H1 (cell line): ENCODE measurements at regions not wholly inside any gene's neighbourhood (a gene's known extent, or its start where the extent isn't known, plus 50 kb on each side); places are given as distances from the start of the nearest gene placed in this dataset.

Source experiments
- CTCF ChIA-PET: fragments of 300-600 bp; sonication (Branson Sonifier 250); formaldehyde crosslinking; loops from one replicate; lab custom pipeline; 2021; ENCODE audit not compliant: partially characterized antibody; lab: Charles Lee
- POLR2A ChIA-PET: fragments of 300-600 bp; sonication (Branson Sonifier 250); formaldehyde crosslinking; loops from one replicate; lab custom pipeline; 2021; ENCODE audit warnings: inconsistent platforms; ENCODE audit not compliant: partially characterized antibody; lab: Charles Lee
- DNase-seq, 2 experiments: peaks; one replicate each; pipeline versions ENCODE4 v3.0.0 to v3.0.0-alpha.2; 2010 to 2022; ENCODE audit warnings: low spot score in 2 of 2, low read depth in 1 of 2, mixed read lengths in 1 of 2
- FAIRE-seq: peaks from 2 replicates; lab custom pipeline; 2011; peaks lifted over from hg19 to GRCh38; lab: Jason Lieb, UNC
- H2AFZ ChIP-seq: 2 replicates; pipeline ENCODE4 v1.8.1; 2012; ENCODE audit warnings: low read length, inconsistent platforms
- H2AK5ac ChIP-seq: 2 replicates; pipeline ENCODE4 v1.6.1; 2013; ENCODE audit warnings: low read depth, low read length
- H2BK120ac ChIP-seq: replicated peaks from 2 replicates; pipeline ENCODE3; 2013; ENCODE audit warnings: low read depth, low read length, inconsistent platforms
- H2BK12ac ChIP-seq: 2 replicates; pipeline ENCODE4 v1.6.1; 2013; ENCODE audit warnings: low read depth, low read length
- H2BK15ac ChIP-seq: 2 replicates; pipeline ENCODE4 v1.6.1; 2013; ENCODE audit warnings: low read length
- H2BK20ac ChIP-seq: 2 replicates; pipeline ENCODE4 v1.6.1; 2013; ENCODE audit warnings: low read length
- H2BK5ac ChIP-seq: 2 replicates; pipeline ENCODE4 v1.6.1; 2013; ENCODE audit warnings: low read depth, low read length
- H3K14ac ChIP-seq: 2 replicates; pipeline ENCODE4 v1.6.1; 2013; ENCODE audit warnings: inconsistent platforms; ENCODE audit not compliant: insufficient read length
- H3K18ac ChIP-seq: 2 replicates; pipeline ENCODE4 v1.6.1; 2013; ENCODE audit warnings: low read length; ENCODE audit errors: extremely low read depth
- H3K23ac ChIP-seq: 2 replicates; pipeline ENCODE4 v1.6.1; 2013; ENCODE audit warnings: inconsistent platforms; ENCODE audit not compliant: insufficient read length
- H3K23me2 ChIP-seq: 2 replicates; pipeline ENCODE4 v1.6.1; 2013; ENCODE audit warnings: low read depth, low read length
- H3K27ac ChIP-seq: 2 replicates; pipeline ENCODE4 v1.6.1; 2011; ENCODE audit warnings: low read depth, low read length, inconsistent platforms
- H3K27me3 ChIP-seq, 4 experiments: replicated peaks in 1 of 4; 1 replicate in 1 of 4; 2 replicates in 3 of 4; pipeline versions ENCODE4 v1.6.1 to v1.8.1; 2011 to 2013; ENCODE audit warnings: low read length in 3 of 4, mild to moderate bottlenecking in 3 of 4, inconsistent platforms in 2 of 4, mixed read lengths in 2 of 4, moderate library complexity in 1 of 4; ENCODE audit not compliant: control insufficient read depth in 3 of 4, insufficient read depth in 3 of 4; ENCODE audit errors: extremely low read depth in 1 of 4
- H3K36me3 ChIP-seq, 4 experiments: 2 replicates each; pipeline versions ENCODE4 v1.6.1 to v1.8.1; 2011 to 2013; ENCODE audit warnings: mild to moderate bottlenecking in 4 of 4, low read length in 3 of 4, moderate library complexity in 2 of 4, control low read depth in 1 of 4, inconsistent platforms in 1 of 4; ENCODE audit not compliant: insufficient read depth in 4 of 4, control insufficient read depth in 2 of 4
- H3K4ac ChIP-seq: replicated peaks from 2 replicates; pipeline ENCODE3; 2013; ENCODE audit warnings: low read length, low read depth, mixed read lengths, inconsistent platforms; ENCODE audit not compliant: insufficient read length
- H3K4me1 ChIP-seq, 4 experiments: replicated peaks in 1 of 4; 1 replicate in 1 of 4; 2 replicates in 3 of 4; pipeline versions ENCODE4 v1.6.1 to v1.8.1; 2011 to 2013; ENCODE audit warnings: low read length in 3 of 4, inconsistent platforms in 2 of 4, mixed read lengths in 1 of 4; ENCODE audit not compliant: insufficient read depth in 4 of 4, control insufficient read depth in 3 of 4
- H3K4me2 ChIP-seq, 2 experiments: 2 replicates each; pipeline versions ENCODE4 v1.6.1 to v1.8.1; 2011 to 2013; ENCODE audit warnings: low read depth in 2 of 2, low read length in 2 of 2, control low read depth in 1 of 2, inconsistent platforms in 1 of 2, mild to moderate bottlenecking in 1 of 2; ENCODE audit not compliant: insufficient read depth in 1 of 2
- H3K4me3 ChIP-seq, 4 experiments: fragments of 200-600, 300-600 bp in 1 of 4; sonication (generic), shearing (Covaris generic), sonication (Bioruptor Twin) in 1 of 4; 2 replicates each; pipeline versions ENCODE4 v1.5.1 to v1.8.1; 2011 to 2016; ENCODE audit warnings: low read length in 4 of 4, low read depth in 3 of 4, control low read depth in 2 of 4, inconsistent platforms in 2 of 4, mild to moderate bottlenecking in 2 of 4, mixed read lengths in 1 of 4, moderate library complexity in 1 of 4; ENCODE audit not compliant: insufficient read depth in 2 of 4; ENCODE audit errors: extremely low read depth in 1 of 4
- H3K56ac ChIP-seq: replicated peaks from 2 replicates; pipeline ENCODE3; 2013; ENCODE audit warnings: low read depth, mild to moderate bottlenecking, mixed read lengths, low read length, inconsistent platforms; ENCODE audit not compliant: insufficient read length
- H3K79me1 ChIP-seq: 2 replicates; pipeline ENCODE4 v1.6.1; 2013; ENCODE audit warnings: low read depth, low read length, control low read depth
- H3K79me2 ChIP-seq, 2 experiments: 2 replicates each; pipeline versions ENCODE4 v1.6.1 to v1.8.1; 2012 to 2013; ENCODE audit warnings: low read length in 2 of 2, mild to moderate bottlenecking in 2 of 2, inconsistent platforms in 1 of 2; ENCODE audit not compliant: insufficient read depth in 2 of 2, control insufficient read depth in 1 of 2
- H3K9ac ChIP-seq, 4 experiments: replicated peaks in 1 of 4; 1 replicate in 1 of 4; 2 replicates in 3 of 4; pipeline versions ENCODE4 v1.6.1 to v1.8.1; 2011 to 2013; ENCODE audit warnings: low read depth in 3 of 4, low read length in 3 of 4, control low read depth in 2 of 4, mild to moderate bottlenecking in 2 of 4, moderate library complexity in 2 of 4, inconsistent platforms in 1 of 4; ENCODE audit errors: extremely low read depth in 1 of 4
- H3K9me3 ChIP-seq, 2 experiments: 2 replicates each; pipeline versions ENCODE4 v1.6.1 to v1.8.1; 2012 to 2013; ENCODE audit warnings: mild to moderate bottlenecking in 2 of 2, moderate library complexity in 2 of 2, control low read depth in 1 of 2, inconsistent platforms in 1 of 2, low read depth in 1 of 2, low read length in 1 of 2, mixed read lengths in 1 of 2; ENCODE audit not compliant: insufficient read depth in 2 of 2
- H4K20me1 ChIP-seq, 2 experiments: replicated peaks in 1 of 2; 2 replicates each; pipeline versions ENCODE3 to v1.8.1; 2011 to 2013; ENCODE audit warnings: inconsistent platforms in 2 of 2, low read length in 2 of 2, mild to moderate bottlenecking in 1 of 2; ENCODE audit not compliant: insufficient read depth in 2 of 2, control insufficient read depth in 1 of 2
- H4K5ac ChIP-seq: 2 replicates; pipeline ENCODE4 v1.6.1; 2013; ENCODE audit warnings: low read length, low read depth, mixed read lengths, inconsistent platforms; ENCODE audit not compliant: insufficient read length
- H4K8ac ChIP-seq: 2 replicates; pipeline ENCODE4 v1.8.0; 2013; ENCODE audit warnings: mild to moderate bottlenecking, moderate library complexity, low read length, inconsistent platforms; ENCODE audit not compliant: insufficient read depth; ENCODE audit errors: extremely low read depth
- H4K91ac ChIP-seq: replicated peaks from 2 replicates; pipeline ENCODE3; 2013; ENCODE audit warnings: low read length, mixed read lengths, inconsistent platforms; ENCODE audit not compliant: insufficient read length
- CBX5 ChIP-seq: fragments of 300-800, 300-1000 bp; sonication (generic); IDR thresholded peaks from 2 replicates; pipeline ENCODE4 v1.7.1; 2016; ENCODE audit warnings: antibody characterized with exemption, low read length, low read depth
- HDAC2 ChIP-seq, 2 experiments: fragments of 300-600 bp in 1 of 2; sonication (generic) in 1 of 2; IDR thresholded peaks; 2 replicates each; pipeline ENCODE4 v1.6.1; 2011 to 2012; ENCODE audit warnings: low read depth in 2 of 2, low read length in 2 of 2, mild to moderate bottlenecking in 2 of 2, moderate library complexity in 2 of 2, borderline replicate concordance in 1 of 2, inconsistent platforms in 1 of 2
- KDM5A ChIP-seq: fragments of 200-600 bp; IDR thresholded peaks from 2 replicates; pipeline ENCODE4 v1.7.1; 2012; ENCODE audit warnings: mild to moderate bottlenecking, low read length, inconsistent platforms, mixed read lengths
- RAD21 ChIP-seq, 2 experiments: IDR thresholded peaks in 1 of 2; conservative IDR thresholded peaks in 1 of 2; 2 replicates each; pipeline ENCODE4 v1.6.1; 2011; ENCODE audit warnings: low read depth in 2 of 2, low read length in 2 of 2, improper control_type of control experiment in 1 of 2, inconsistent platforms in 1 of 2, mild to moderate bottlenecking in 1 of 2, moderate library complexity in 1 of 2
- RFX5 ChIP-seq: IDR thresholded peaks from 2 replicates; pipeline ENCODE4 v1.6.1; 2011; ENCODE audit warnings: low read depth, low read length, improper control_type of control experiment, borderline replicate concordance
- RNF2 ChIP-seq: fragments of 200-900, 300-1000 bp; sonication (generic); IDR thresholded peaks from 2 replicates; pipeline ENCODE4 v1.7.1; 2016; ENCODE audit warnings: borderline replicate concordance, low read depth, mild to moderate bottlenecking, antibody characterized with exemption, low read length; ENCODE audit not compliant: poor library complexity, severe bottlenecking; ENCODE audit errors: missing control alignments
- RXRA ChIP-seq: IDR thresholded peaks from 2 replicates; pipeline ENCODE4 v1.6.1; 2011; ENCODE audit warnings: low read depth, mild to moderate bottlenecking, low read length, moderate library complexity; ENCODE audit not compliant: insufficient read depth
- SP4 ChIP-seq: IDR thresholded peaks from 2 replicates; pipeline ENCODE4 v1.6.1; 2012; ENCODE audit warnings: low read length, inconsistent platforms
- SUZ12 ChIP-seq: fragments of 200-600 bp; sonication (generic); IDR thresholded peaks from 2 replicates; pipeline ENCODE4 v1.6.1; 2012; ENCODE audit warnings: mild to moderate bottlenecking, inconsistent platforms, low read length, moderate library complexity, mixed read lengths
- TEAD4 ChIP-seq: IDR thresholded peaks from 2 replicates; pipeline ENCODE4 v1.6.1; 2012; ENCODE audit warnings: low read depth, low read length, inconsistent platforms, mixed read lengths
- ZNF274 ChIP-seq: IDR thresholded peaks from 2 replicates; pipeline ENCODE4 v1.7.0; 2012; ENCODE audit warnings: low read length, borderline replicate concordance; ENCODE audit errors: extremely low read depth
- WGBS, 2 experiments: shearing (Covaris generic) in 1 of 2; methylation state at CpG; one replicate each; pipeline versions ENCODE4 v1.1.6 to v1.1.7; 2013 to 2015; ENCODE audit warnings: low lambda C conversion rate in 2 of 2, mixed read lengths in 2 of 2, inconsistent platforms in 1 of 2, low coverage in 1 of 2, missing lambda C conversion rate in 1 of 2; ENCODE audit not compliant: insufficient replicate concordance in 2 of 2, insufficient coverage in 1 of 2, insufficient read length in 1 of 2; ENCODE audit errors: extremely low coverage in 1 of 2, missing lambda C conversion rate in 1 of 2; 5-methylcytosine and 5-hydroxymethylcytosine counted together

GRCh38 chr10:32210306-32211045 lies 136.5 kb downstream of the EPC1 start:
- Histone ChIP-seq H2AFZ (no peak overlapping the region), H2BK12ac (peak overlapping the region; percentile 33; the same call in 1 of the 2 replicates)
- TF ChIP-seq RNF2, result no peak
- TF ChIP-seq RXRA, result no peak
- no peak for TF ChIP-seq KDM5A
- no peak for TF ChIP-seq RFX5
- TF ChIP-seq TEAD4, result no peak
- peak; percentile 57 to 73 for TF ChIP-seq RAD21 (IDR thresholded peaks at IDR 0.05 in 1 of 2, conservative IDR thresholded peaks at IDR 0.05 in 1 of 2; ENCODE audit: low read depth in 2 of 2, low read length in 2 of 2)
- TF ChIP-seq ZNF274, result no peak
- no peak for TF ChIP-seq SUZ12
- no peak for TF ChIP-seq SP4
- TF ChIP-seq CBX5, result no peak
- no peak; a peak in 1 of 4 replicates for TF ChIP-seq HDAC2 (IDR thresholded peaks at IDR 0.05; ENCODE audit: borderline replicate concordance in 1 of 2, low read depth in 2 of 2, low read length in 2 of 2)

More at GRCh38 chr10:32210306-32211045, 136.5 kb downstream of the EPC1 start:
- 0 out of 2 replicates have a peak overlapping the region, but pooled peaks have one; percentile 10 for H2BK15ac ChIP-seq
- no peak overlapping the region for H3K4ac ChIP-seq
- no peak overlapping the region for H2AK5ac ChIP-seq
- no peak overlapping the region for H3K27ac ChIP-seq
- H2BK120ac ChIP-seq, result no peak overlapping the region
- H3K23ac ChIP-seq, result no peak overlapping the region
- POLR2A ChIA-PET, result interaction anchor here (0.5 kb wide), 1 partner anchor 10 kb away, joined by 3 read pairs; no protein-coding TSS in a partner anchor
- H2BK20ac ChIP-seq, result no peak overlapping the region
- H4K8ac ChIP-seq, result no peak overlapping the region
- H4K91ac ChIP-seq, result no peak overlapping the region
- H3K56ac ChIP-seq, result no peak overlapping the region
- H3K9me3 ChIP-seq, result no peaks in the 10 kb centered on the region
- no peak overlapping the region for H3K18ac ChIP-seq
- H3K79me2 ChIP-seq, result no peaks in the 10 kb centered on the region
- H3K4me3 ChIP-seq, result no peak overlapping the region
- CTCF ChIA-PET, result interaction anchor here (0.6 to 2.8 kb wide), 44 partner anchors 9 to 1597 kb away, joined by 3 to 20 read pairs (median 4); no protein-coding TSS in a partner anchor
- H3K36me3 ChIP-seq, result no peaks in the 10 kb centered on the region
- 77% methylated on average over 18 of the region's 18 CpGs; no CpG with 5 or more reads in 1 of the 2 experiments for WGBS, 2 experiments
- DNase-seq, result peak; percentile 2 to 66
- no peaks in the 10 kb centered on the region for H3K79me1 ChIP-seq
- no peak for FAIRE-seq
- H3K4me2 ChIP-seq, result no peak overlapping the region
- no peak overlapping the region for H3K14ac ChIP-seq
- no peak overlapping the region for H3K9ac ChIP-seq
- H3K27me3 ChIP-seq, result no peaks in the 10 kb centered on the region
- H3K23me2 ChIP-seq, result no peaks in the 10 kb centered on the region
- H4K20me1 ChIP-seq, result no peaks in the 10 kb centered on the region
- no peak overlapping the region for H4K5ac ChIP-seq
- no peaks in the 10 kb centered on the region for H3K4me1 ChIP-seq
- no peak overlapping the region for H2BK5ac ChIP-seq
